ENCODE measurements at regions not wholly inside any gene's neighbourhood (a gene's known extent, or its start where the extent isn't known, plus 50 kb on each side); places are given as distances from the start of the nearest gene placed in this dataset.
"Not testable (repeated sequence)": the region's sequence is repeated elsewhere in the genome, so short reads cannot be mapped to it uniquely, and the experiment has no call there.

DNA sequence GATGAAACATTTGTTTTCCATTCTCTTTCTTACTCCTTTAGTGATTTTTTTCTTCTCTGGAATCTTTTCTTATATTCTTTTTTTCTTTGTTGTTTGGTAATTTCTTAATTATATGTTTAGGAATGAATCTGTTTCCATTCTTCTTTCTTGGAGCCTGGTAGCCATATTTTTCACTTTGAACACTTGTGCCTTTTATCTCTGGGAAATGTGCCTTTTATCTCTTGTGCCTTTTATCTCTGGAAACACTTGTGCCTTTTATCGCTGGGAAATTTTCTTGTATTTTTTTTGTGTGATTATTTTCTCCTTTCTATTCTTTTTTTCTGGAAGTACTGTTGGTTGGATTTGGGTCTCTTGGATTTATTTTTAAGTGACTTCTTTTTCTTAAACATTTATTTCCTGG, 118.2 kb downstream of the LEPR start:
- H3K4me3 ChIP-seq (ENCODE audit: low read length): no peak overlapping the region
- TF ChIP-seq, protein P1, sequence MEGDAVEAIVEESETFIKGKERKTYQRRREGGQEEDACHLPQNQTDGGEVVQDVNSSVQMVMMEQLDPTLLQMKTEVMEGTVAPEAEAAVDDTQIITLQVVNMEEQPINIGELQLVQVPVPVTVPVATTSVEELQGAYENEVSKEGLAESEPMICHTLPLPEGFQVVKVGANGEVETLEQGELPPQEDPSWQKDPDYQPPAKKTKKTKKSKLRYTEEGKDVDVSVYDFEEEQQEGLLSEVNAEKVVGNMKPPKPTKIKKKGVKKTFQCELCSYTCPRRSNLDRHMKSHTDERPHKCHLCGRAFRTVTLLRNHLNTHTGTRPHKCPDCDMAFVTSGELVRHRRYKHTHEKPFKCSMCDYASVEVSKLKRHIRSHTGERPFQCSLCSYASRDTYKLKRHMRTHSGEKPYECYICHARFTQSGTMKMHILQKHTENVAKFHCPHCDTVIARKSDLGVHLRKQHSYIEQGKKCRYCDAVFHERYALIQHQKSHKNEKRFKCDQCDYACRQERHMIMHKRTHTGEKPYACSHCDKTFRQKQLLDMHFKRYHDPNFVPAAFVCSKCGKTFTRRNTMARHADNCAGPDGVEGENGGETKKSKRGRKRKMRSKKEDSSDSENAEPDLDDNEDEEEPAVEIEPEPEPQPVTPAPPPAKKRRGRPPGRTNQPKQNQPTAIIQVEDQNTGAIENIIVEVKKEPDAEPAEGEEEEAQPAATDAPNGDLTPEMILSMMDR (IDR thresholded peaks at IDR 0.05; ENCODE audit: insufficient read depth, low read depth, low read length, missing control alignments): no peak
- no peak for DNase-seq (ENCODE audit: low read depth)

DNA sequence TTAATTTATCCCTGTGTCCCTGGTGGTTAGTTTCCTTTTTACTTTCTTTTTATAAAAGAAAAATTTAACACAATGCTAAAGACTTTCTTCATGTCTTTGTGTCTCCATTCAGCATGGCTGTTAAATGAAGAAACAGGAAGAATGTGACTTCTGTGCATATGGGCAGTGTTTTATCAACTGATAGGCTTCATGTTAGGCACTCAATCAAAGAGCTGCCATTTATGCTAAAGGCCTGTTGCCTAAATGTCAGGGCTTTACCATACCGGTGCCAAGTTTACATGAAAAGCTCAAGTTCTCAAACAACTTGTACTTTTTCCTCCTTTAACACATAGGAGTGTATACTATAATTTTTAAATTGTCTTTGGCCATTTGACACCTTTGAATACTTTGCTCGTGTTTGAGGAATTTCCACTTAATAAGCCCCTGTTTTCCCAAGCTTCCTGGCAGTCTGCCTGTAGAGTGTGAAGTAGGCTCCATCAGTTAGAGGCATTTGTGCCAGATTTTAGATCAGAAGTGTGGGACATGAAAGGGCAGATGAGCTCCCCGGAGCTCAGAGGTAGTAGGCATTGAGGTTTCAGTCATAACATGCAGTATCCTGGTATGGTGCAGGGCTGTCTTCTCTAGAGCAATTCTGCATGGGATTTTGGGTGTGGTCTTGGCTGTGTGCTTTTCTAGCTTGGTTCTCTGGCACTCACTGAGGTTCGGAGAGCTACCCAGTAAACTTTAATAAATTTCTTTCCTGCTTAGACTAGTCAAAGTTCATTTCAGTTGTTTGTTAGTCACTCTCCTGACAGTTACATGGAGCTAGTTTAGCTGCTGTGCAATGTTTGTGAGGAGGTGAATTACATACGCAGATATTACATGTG, 119.0 kb downstream of the LEPR start:
- no peak for DNase-seq (ENCODE audit: low read depth)
- TF ChIP-seq, protein P1 (IDR thresholded peaks at IDR 0.05; ENCODE audit: insufficient read depth, low read depth, low read length, missing control alignments): no peak
- H3K4me3 ChIP-seq (ENCODE audit: low read length): no peak overlapping the region

DNA sequence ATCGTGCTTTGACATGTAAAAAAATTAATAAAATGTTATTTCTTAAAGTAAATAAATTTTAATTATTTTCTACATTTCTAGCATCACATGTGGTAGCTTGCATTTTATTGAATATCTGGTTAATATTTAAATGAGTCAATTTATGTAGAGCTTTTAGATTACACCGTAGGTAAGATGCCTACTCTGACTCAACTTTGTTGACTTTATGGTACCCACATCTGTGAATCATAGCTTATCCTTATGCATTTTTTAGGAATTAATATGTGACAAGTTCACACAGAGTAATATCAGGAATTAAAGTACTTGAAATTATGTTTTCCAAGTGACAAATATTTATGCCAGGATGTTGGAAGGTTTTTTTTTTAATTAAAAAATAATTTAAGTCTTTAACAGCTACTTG, 120.7 kb downstream of the LEPR start:
- TF ChIP-seq, protein P1 (IDR thresholded peaks at IDR 0.05; ENCODE audit: insufficient read depth, low read depth, low read length, missing control alignments): no peak
- DNase-seq (ENCODE audit: low read depth): peak; percentile 57
- H3K4me3 ChIP-seq (ENCODE audit: low read length): no peak overlapping the region

DNA sequence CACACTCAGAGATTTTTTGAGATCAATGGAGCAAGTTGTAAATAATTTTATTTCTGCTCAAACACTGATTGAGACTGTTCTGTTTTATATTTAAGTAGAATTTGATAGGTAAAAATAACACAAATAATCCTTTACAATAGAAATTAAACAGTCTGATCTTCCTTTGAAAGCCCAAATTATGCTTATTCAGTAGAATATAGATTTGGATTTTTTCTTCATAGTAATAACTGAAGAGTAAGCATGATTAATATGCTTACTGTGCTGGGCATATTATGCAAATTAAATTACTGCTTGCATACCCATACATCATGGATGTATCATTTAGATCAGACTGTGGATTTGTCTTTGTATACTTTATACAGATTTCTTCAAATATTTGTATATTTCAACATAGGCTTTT, 121.4 kb downstream of the LEPR start:
- no peak overlapping the region for H3K4me3 ChIP-seq (ENCODE audit: low read length)
- DNase-seq (ENCODE audit: low read depth): no peak
- TF ChIP-seq, protein P1 (IDR thresholded peaks at IDR 0.05; ENCODE audit: insufficient read depth, low read depth, low read length, missing control alignments): no peak

DNA sequence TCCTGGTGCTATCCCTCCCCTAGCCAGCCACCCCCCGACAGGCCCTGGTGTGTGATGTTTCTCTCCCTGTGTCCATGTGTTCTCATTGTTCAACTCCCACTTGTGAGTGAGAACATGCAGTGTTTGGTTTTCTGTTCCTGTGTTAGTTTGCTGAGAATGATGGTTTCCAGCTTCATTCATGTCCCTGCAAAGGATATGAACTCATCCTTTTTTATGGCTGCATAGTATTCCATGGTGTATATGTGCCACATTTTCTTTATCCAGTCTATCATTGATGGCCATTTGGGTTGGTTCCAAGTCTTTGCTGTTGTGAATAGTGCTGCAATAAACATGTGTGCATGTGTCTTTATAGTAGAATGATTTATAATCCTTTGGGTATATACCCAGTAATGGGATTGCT, 122.1 kb downstream of the LEPR start:
- H3K4me3 ChIP-seq (ENCODE audit: low read length); DNase-seq (ENCODE audit: low read depth): not testable (repeated sequence)

DNA sequence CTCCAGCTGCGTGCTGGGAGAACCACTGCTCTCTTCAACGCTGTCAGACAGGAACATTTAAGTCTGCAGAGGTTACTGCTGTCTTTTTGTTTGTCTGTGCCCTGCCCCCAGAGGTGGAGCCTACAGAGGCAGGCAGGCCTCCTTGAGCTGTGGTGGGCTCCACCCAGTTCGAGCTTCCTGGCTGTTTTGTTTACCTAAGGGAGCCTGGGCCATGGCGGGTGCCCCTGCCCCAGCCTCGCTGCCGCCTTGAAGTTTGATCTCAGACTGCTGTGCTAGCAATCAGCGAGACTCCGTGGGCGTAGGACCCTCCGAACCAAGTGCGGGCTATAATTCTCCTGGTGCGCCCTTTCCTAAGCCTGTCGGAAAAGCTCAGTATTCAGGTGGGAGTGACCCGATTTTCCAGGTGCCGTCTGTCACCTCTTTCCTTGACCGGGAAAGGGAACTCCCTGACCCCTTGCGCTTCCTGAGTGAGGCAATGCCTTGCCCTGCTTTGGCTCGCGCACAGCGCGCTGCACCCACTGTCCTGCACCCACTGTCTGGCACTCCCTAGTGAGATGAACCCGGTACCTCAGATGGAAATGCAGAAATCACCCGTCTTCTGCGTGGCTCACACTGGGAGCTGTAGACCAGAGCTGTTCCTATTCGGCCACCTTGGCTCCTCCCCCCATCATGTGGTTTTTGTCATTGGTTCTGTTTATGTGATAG, 130.0 kb downstream of the LEPR start:
- not testable (repeated sequence) for H3K4me3 ChIP-seq (ENCODE audit: low read length)

DNA sequence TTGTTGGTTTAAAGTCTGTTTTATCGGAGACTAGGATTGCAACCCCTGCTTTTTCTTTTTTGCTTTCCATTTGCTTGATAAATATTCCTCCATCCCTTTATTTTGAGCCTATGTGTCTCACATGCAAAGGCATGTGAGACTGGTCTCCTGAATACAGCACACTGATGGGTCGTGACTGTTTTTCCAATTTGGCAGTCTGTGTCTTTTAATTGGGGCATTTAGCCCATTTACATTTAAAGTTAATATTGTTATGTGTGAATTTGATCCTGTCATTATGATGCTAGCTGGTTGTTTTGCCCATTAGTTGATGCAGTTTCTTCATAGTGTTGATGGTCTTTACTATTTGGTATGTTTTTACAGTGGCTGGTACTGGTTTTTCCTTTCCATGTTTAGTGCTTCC, 132.0 kb downstream of the LEPR start:
- DNase-seq (ENCODE audit: low read depth); H3K4me3 ChIP-seq (ENCODE audit: low read length): not testable (repeated sequence)

More for the DNA sequence above, 130.0 kb downstream of the LEPR start:
- DNase-seq (ENCODE audit: low read depth): not testable (repeated sequence)

DNA sequence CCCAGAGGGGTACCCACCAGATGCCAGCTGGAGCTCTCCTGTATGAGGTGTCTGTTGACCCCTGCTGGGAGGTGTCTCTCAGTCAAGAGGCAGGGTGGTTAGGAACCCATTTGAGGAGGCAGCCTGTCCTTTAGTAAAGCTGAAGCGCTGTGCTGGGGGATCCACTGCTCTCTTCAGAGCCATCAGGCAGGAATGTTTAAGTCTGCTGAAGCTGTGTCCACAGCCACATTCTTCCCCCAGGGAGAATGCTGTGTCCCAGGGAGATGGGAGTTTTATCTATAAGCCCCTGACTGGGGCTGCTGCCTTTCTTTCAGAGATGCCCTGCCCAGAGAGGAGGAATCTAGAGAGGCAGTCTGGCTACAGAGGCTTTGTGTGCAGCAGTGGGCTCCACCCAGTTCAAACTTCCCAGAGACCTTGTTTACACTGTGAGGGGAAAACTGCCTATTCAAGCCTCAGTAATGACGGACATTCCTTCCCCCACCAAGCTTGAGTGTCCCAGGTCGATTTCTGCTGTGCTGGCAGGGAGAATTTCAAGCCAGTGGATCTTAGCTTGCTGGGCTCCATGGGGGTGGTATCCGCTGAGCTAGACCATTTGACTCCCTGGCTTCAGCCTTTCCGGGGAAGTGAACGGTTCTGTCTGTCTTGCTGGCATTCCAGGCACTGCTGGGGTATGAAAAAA, 133.8 kb downstream of the LEPR start:
- not testable (repeated sequence) for DNase-seq (ENCODE audit: low read depth); H3K4me3 ChIP-seq (ENCODE audit: low read length)

DNA sequence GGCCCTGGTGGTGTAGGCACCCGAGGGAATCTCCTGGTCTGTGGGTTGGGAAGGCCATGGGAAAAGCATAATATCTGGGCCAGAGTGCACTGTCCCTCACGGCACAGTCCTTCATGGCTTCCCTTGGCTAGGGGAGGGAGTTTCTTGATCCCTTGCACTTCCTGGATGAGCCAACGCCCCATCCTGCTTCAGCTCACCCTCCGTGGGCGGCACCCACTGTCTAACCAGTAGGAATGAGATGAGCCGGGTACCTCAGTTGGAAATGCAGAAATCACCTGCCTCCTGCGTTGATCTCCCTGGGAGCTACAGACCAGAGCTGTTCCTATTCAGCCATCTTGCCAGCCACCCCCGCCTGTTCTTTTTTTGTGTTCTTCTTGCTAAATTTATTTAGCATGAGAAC, 134.4 kb downstream of the LEPR start:
- TF ChIP-seq, protein P1 (IDR thresholded peaks at IDR 0.05; ENCODE audit: insufficient read depth, low read depth, low read length, missing control alignments): no peak
- no peak overlapping the region for H3K4me3 ChIP-seq (ENCODE audit: low read length)
- DNase-seq (ENCODE audit: low read depth): no peak
